ENCODE measurements at regions not wholly inside any gene's neighbourhood (a gene's known extent, or its start where the extent isn't known, plus 50 kb on each side); places are given as distances from the start of the nearest gene placed in this dataset.

GRCh38 chr2:235162082-235162836 is 210.4 kb downstream of the SH3BP4 start:
- intact Hi-C loops (cut with DNase I) = no loop called here
- no peak for DNase-seq

- DNase-seq = no peak
- intact Hi-C loops (cut with DNase I) = no loop called here
Observed at GRCh38 chr2:235162837-235163197, 211.0 kb downstream of the SH3BP4 start.

- DNase-seq = no peak
- intact Hi-C loops (cut with DNase I) = no loop called here
Observed at GRCh38 chr2:235165136-235165535, 213.3 kb downstream of the SH3BP4 start.

GRCh38 chr2:235165631-235166030 is 213.8 kb downstream of the SH3BP4 start:
- intact Hi-C loops (cut with DNase I) = no loop called here

GRCh38 chr2:235168174-235168979 is 216.6 kb downstream of the SH3BP4 start:
- intact Hi-C loops (cut with DNase I) = no loop called here
- DNase-seq = no peak

More at GRCh38 chr2:235165631-235166030, 213.8 kb downstream of the SH3BP4 start:
- DNase-seq = no peak

- no peak for DNase-seq
- intact Hi-C loops (cut with DNase I) = no loop called here
Observed at GRCh38 chr2:235170016-235170415, 218.2 kb downstream of the SH3BP4 start.

GRCh38 chr2:235170536-235171521 is 219.0 kb downstream of the SH3BP4 start:
- intact Hi-C loops (cut with DNase I) = no loop called here
- peak in 1 of 10 donors; percentile 21 for DNase-seq

- no peak for DNase-seq
- intact Hi-C loops (cut with DNase I) = no loop called here
Observed at GRCh38 chr2:235171550-235172031, 219.8 kb downstream of the SH3BP4 start.

GRCh38 chr2:235180642-235181041 is 228.8 kb downstream of the SH3BP4 start:
- DNase-seq = no peak
- intact Hi-C loops (cut with DNase I) = no loop called here

- intact Hi-C loops (cut with DNase I) = no loop called here
- DNase-seq = no peak
Observed at GRCh38 chr2:235183786-235184185, 232.0 kb downstream of the SH3BP4 start.

- no peak for DNase-seq
- intact Hi-C loops (cut with DNase I) = no loop called here
Observed at GRCh38 chr2:235187806-235188205, 236.0 kb downstream of the SH3BP4 start.

GRCh38 chr2:235191486-235191885 is 239.7 kb downstream of the SH3BP4 start:
- intact Hi-C loops (cut with DNase I) = loop anchor here (5.0 kb wide), 1 partner anchor 39 kb away; no protein-coding TSS in a partner anchor
- DNase-seq = no peak

GRCh38 chr2:235191978-235192377 is 240.2 kb downstream of the SH3BP4 start:
- peak in 4 of 10 donors; percentile 31 to 90 (median 60) for DNase-seq
- intact Hi-C loops (cut with DNase I) = loop anchor here (5.0 kb wide), 1 partner anchor 40 kb away; no protein-coding TSS in a partner anchor

- intact Hi-C loops (cut with DNase I) = loop anchor here (5.0 kb wide), 1 partner anchor 42 kb away; no protein-coding TSS in a partner anchor
- DNase-seq = no peak
Observed at GRCh38 chr2:235194351-235194750, 242.5 kb downstream of the SH3BP4 start.

GRCh38 chr2:235194836-235195235 is 243.0 kb downstream of the SH3BP4 start:
- intact Hi-C loops (cut with DNase I) = loop anchor here (5.0 kb wide), 1 partner anchor 43 kb away; no protein-coding TSS in a partner anchor
- DNase-seq = no peak

- peak in 3 of 10 donors; percentile 39 to 86 (median 48) for DNase-seq
- intact Hi-C loops (cut with DNase I) = no loop called here
Observed at GRCh38 chr2:235195921-235196320, 244.1 kb downstream of the SH3BP4 start.

- no peak for DNase-seq
- intact Hi-C loops (cut with DNase I) = no loop called here
Observed at GRCh38 chr2:235199128-235199527, 247.3 kb downstream of the SH3BP4 start.

GRCh38 chr2:235200216-235200615 is 248.4 kb downstream of the SH3BP4 start:
- intact Hi-C loops (cut with DNase I) = no loop called here
- no peak for DNase-seq

GRCh38 chr2:235201756-235202155 is 249.9 kb downstream of the SH3BP4 start:
- intact Hi-C loops (cut with DNase I) = no loop called here
- DNase-seq = no peak

GRCh38 chr2:235204948-235205347 is 253.1 kb downstream of the SH3BP4 start:
- no peak for DNase-seq
- intact Hi-C loops (cut with DNase I) = no loop called here
